K562 (cell line): ENCODE measurements at regions not wholly inside any gene's neighbourhood (a gene's known extent, or its start where the extent isn't known, plus 50 kb on each side); places are given as distances from the start of the nearest gene placed in this dataset.

Experiments
- ATAC-seq: fragments of 200-7000 bp; cut with Tn5 transposase; 3 replicates; pipeline ENCODE4 v1.9.1; 2020; ENCODE audit warnings: moderate library complexity
- BruUV-seq: library from RNA; stranded (reverse); fragments of 400-500 nt; replicated peaks from 2 replicates; lab custom pipeline; 2021; lab: Mats Ljungman, UMichigan
- CTCF ChIA-PET: fragments of 300-600 bp; formaldehyde crosslinking; extraction: SDS; loops from one replicate; lab custom pipeline; 2021; ENCODE audit warnings: low intra/inter-chr PET ratio; lab: Yijun Ruan, JAX
- POLR2A ChIA-PET: fragments of 300-600, 350-650 bp; sonication (Branson Sonifier 250); formaldehyde crosslinking; extraction: SDS; loops from one replicate; lab custom pipeline; 2021; ENCODE audit warnings: antibody characterized with exemption, inconsistent platforms; lab: Yijun Ruan, JAX
- DNase-seq, 4 experiments: peaks; one replicate each; pipeline versions ENCODE4 v3.0.0 to v3.0.0-alpha.2; 2011 to 2018; ENCODE audit warnings: low spot score in 3 of 4, mixed read lengths in 3 of 4; ENCODE audit errors: extremely low read depth in 1 of 4
- FAIRE-seq: peaks from 2 replicates; lab custom pipeline; 2011; peaks lifted over from hg19 to GRCh38; lab: Jason Lieb, UNC
- H2AFZ ChIP-seq: 2 replicates; pipeline ENCODE4 v1.6.0; 2011; ENCODE audit warnings: low read depth, low read length, control low read depth, inconsistent platforms
- H3K27ac ChIP-seq: fragments of 200-600 bp; 3 replicates; pipeline ENCODE4 v1.8.0; 2011; ENCODE audit warnings: low read depth, mild to moderate bottlenecking, control low read depth, inconsistent platforms, low read length, moderate library complexity, mixed read lengths; ENCODE audit errors: extremely low read depth
- H3K27me3 ChIP-seq, 2 experiments: fragments of 300-600 bp in 1 of 2; 2 replicates in 1 of 2; 3 replicates in 1 of 2; pipeline versions ENCODE4 v1.6.0 to v1.8.0; 2011; ENCODE audit warnings: inconsistent platforms in 2 of 2, low read length in 2 of 2, mild to moderate bottlenecking in 1 of 2, mixed read lengths in 1 of 2, moderate library complexity in 1 of 2; ENCODE audit not compliant: control insufficient read depth in 2 of 2, insufficient read depth in 2 of 2
- H3K36me3 ChIP-seq: fragments of 300-600 bp; 3 replicates; pipeline ENCODE4 v1.8.0; 2011; ENCODE audit warnings: mild to moderate bottlenecking, low read length, inconsistent platforms; ENCODE audit not compliant: control insufficient read depth, insufficient read depth
- H3K4me1 ChIP-seq, 2 experiments: fragments of 200-600 bp in 1 of 2; replicated peaks in 1 of 2; 2 replicates in 1 of 2; 3 replicates in 1 of 2; pipeline versions ENCODE4 v1.5.1 to v1.8.0; 2011; ENCODE audit warnings: inconsistent platforms in 2 of 2, low read length in 2 of 2, mild to moderate bottlenecking in 1 of 2, mixed read lengths in 1 of 2, moderate library complexity in 1 of 2; ENCODE audit not compliant: control insufficient read depth in 2 of 2, insufficient read depth in 2 of 2
- H3K4me2 ChIP-seq: 2 replicates; pipeline ENCODE4 v1.6.1; 2011; ENCODE audit warnings: low read length, control low read depth, inconsistent platforms, mixed read lengths; ENCODE audit not compliant: insufficient read depth
- H3K4me3 ChIP-seq: fragments of 200-600 bp; sonication (generic), shearing (Covaris generic); 2 replicates; pipeline ENCODE4 v1.5.1; 2016; ENCODE audit warnings: control low read depth, inconsistent platforms
- H3K79me2 ChIP-seq: fragments of 200-600 bp; 3 replicates; pipeline ENCODE4 v1.8.0; 2011; ENCODE audit warnings: low read length, inconsistent platforms; ENCODE audit not compliant: control insufficient read depth, insufficient read depth
- H3K9ac ChIP-seq, 2 experiments: 2 replicates each; pipeline versions ENCODE4 v1.6.0 to v1.6.1; 2011; ENCODE audit warnings: low read depth in 2 of 2, low read length in 2 of 2, control low read depth in 1 of 2, inconsistent platforms in 1 of 2, mild to moderate bottlenecking in 1 of 2, mixed read lengths in 1 of 2; ENCODE audit not compliant: insufficient read depth in 1 of 2
- H3K9me1 ChIP-seq: one replicate; pipeline ENCODE4 v1.6.0; 2011; ENCODE audit warnings: inconsistent platforms, mild to moderate bottlenecking, low read length, moderate library complexity; ENCODE audit not compliant: control insufficient read depth, insufficient read depth
- H3K9me3 ChIP-seq: replicated peaks from 2 replicates; pipeline ENCODE4 v1.5.1; 2011; ENCODE audit warnings: low read depth, low read length, inconsistent platforms; ENCODE audit not compliant: control insufficient read depth, insufficient read depth
- H4K20me1 ChIP-seq: replicated peaks from 2 replicates; pipeline ENCODE4 v1.6.1; 2011; ENCODE audit warnings: low read length, inconsistent platforms, mixed read lengths; ENCODE audit not compliant: control insufficient read depth, insufficient read depth
- COPS2 ChIP-seq: fragments of 450-650 bp; conservative IDR thresholded peaks from 2 replicates; pipeline ENCODE4 v1.6.1; 2016; ENCODE audit warnings: mild to moderate bottlenecking, moderate library complexity
- DACH1 ChIP-seq: fragments of 450-650 bp; IDR thresholded peaks from 2 replicates; pipeline ENCODE4 v1.6.1; 2018; ENCODE audit not compliant: partially characterized antibody
- DLX4 ChIP-seq: fragments of 250-450 bp; sonication (Bioruptor Pico); IDR thresholded peaks from 2 replicates; pipeline ENCODE4 v1.6.1; 2021; ENCODE audit warnings: mild to moderate bottlenecking
- DMBX1 ChIP-seq: fragments of 250-450 bp; sonication (Bioruptor Pico); IDR thresholded peaks from 2 replicates; pipeline ENCODE4 v1.8.0; 2022; ENCODE audit warnings: inconsistent platforms, mild to moderate bottlenecking, moderate library complexity, borderline replicate concordance
- EP400 ChIP-seq: fragments of 450-650 bp; IDR thresholded peaks from 2 replicates; pipeline ENCODE4 v1.6.1; 2017; ENCODE audit warnings: antibody characterized with exemption, mild to moderate bottlenecking, moderate library complexity
- FOXM1 ChIP-seq, 2 experiments: fragments of 450-650 bp in 1 of 2; sonication (generic) in 1 of 2; formaldehyde crosslinking in 1 of 2; IDR thresholded peaks; 2 replicates each; pipeline versions ENCODE4 v1.6.1 to v1.9.0; 2017 to 2022; ENCODE audit warnings: low read depth in 2 of 2, mild to moderate bottlenecking in 2 of 2, missing genetic modification reagents in 1 of 2, moderate library complexity in 1 of 2
- HNRNPH1 ChIP-seq: fragments of 200-400 bp; formaldehyde crosslinking; optimal IDR thresholded peaks from 2 replicates; pipeline ENCODE3; 2017; ENCODE audit warnings: low read depth, mild to moderate bottlenecking, low read length, moderate library complexity
- MTA2 ChIP-seq: fragments of 450-650 bp; IDR thresholded peaks from 2 replicates; pipeline ENCODE4 v1.6.1; 2016; ENCODE audit warnings: low read depth
- WGBS: fragments of 100-300 bp; shearing (Covaris generic); methylation state at CpG from one replicate; pipeline ENCODE4 v1.1.6; 2016; ENCODE audit warnings: low coverage, mixed read lengths; ENCODE audit not compliant: insufficient coverage; ENCODE audit errors: missing lambda C conversion rate; 5-methylcytosine and 5-hydroxymethylcytosine counted together
- in situ Hi-C: fragments of 300-500 bp; cut with MboI; formaldehyde crosslinking; loops from 4 replicates; pipeline ENCODE4 v1.15.0; 2018; ENCODE audit warnings: inconsistent platforms, mixed read lengths
- intact Hi-C: fragments of 100-400 bp; cut with micrococcal nuclease; formaldehyde crosslinking; loops from 2 replicates; pipeline ENCODE4 v1.14.2; 2022

GRCh38 chr12:68414988-68415387 lies 82.8 kb upstream of the MDM1 start:
- no peaks in the 10 kb centered on the region for H3K79me2 ChIP-seq
- no peaks in the 10 kb centered on the region for H3K9me1 ChIP-seq
- H2AFZ ChIP-seq: no peak overlapping the region
- H3K27ac ChIP-seq: no peak overlapping the region
- no peaks in the 10 kb centered on the region for H3K36me3 ChIP-seq
- intact Hi-C loops: no loop called here
- no peaks in the 10 kb centered on the region for H4K20me1 ChIP-seq
- H3K4me3 ChIP-seq: no peak overlapping the region
- ATAC-seq (no peak), DNase-seq (no peak), FAIRE-seq (no peak)
- BruUV-seq: no TSS peak
- H3K4me2 ChIP-seq: no peak overlapping the region
- H3K27me3 ChIP-seq: peaks cover 0 to 5% of the 10 kb centered on the region in 2 experiments; a peak in 2 of 5 replicates
- no peaks in the 10 kb centered on the region for H3K4me1 ChIP-seq
- CTCF ChIA-PET: no interaction called here
- WGBS: 30% methylated on average over 2 of the region's 2 CpGs
- POLR2A ChIA-PET: no interaction called here
- no peaks in the 10 kb centered on the region for H3K9me3 ChIP-seq
- in situ Hi-C loops: no loop called here
- no peak overlapping the region for H3K9ac ChIP-seq
- no peak for TF ChIP-seq MTA2
- TF ChIP-seq HNRNPH1: no peak
- no peak for TF ChIP-seq COPS2
- TF ChIP-seq DLX4 (CRISPR knock-in tag): no peak
- no peak for TF ChIP-seq DACH1
- TF ChIP-seq EP400: no peak
- no peak for TF ChIP-seq DMBX1
- no peak for TF ChIP-seq FOXM1 (IDR thresholded peaks at IDR 0.05; ENCODE audit: low read depth)
- TF ChIP-seq FOXM1 (CRISPR knock-in tag; IDR thresholded peaks at IDR 0.05; ENCODE audit: low read depth): no peak
